ENCODE measurements at regions not wholly inside any gene's neighbourhood (a gene's known extent, or its start where the extent isn't known, plus 50 kb on each side); places are given as distances from the start of the nearest gene placed in this dataset.

- no peak overlapping the region for H3K27ac ChIP-seq (ENCODE audit: low read depth, low read length, severe bottlenecking)
- 80% methylated on average over 1 of the region's 1 CpG; no CpG with 5 or more reads in 1 of the 2 experiments for WGBS, 2 experiments (ENCODE audit: insufficient coverage in 2 of 2)
These were observed 565.4 kb downstream of the LMO4 start for GRCh38 chr1:87894062-87894461.

GRCh38 chr1:87897481-87897880 is 568.8 kb downstream of the LMO4 start:
- Histone ChIP-seq H3K4me1 (ENCODE audit: control insufficient read depth, insufficient read depth, low read length, poor library complexity, severe bottlenecking) (no peaks in the 10 kb centered on the region), H3K27ac (ENCODE audit: low read depth, low read length, severe bottlenecking) (no peak overlapping the region), H3K36me3 (ENCODE audit: control insufficient read depth, insufficient read depth, low read length) (no peaks in the 10 kb centered on the region), H3K4me3 (ENCODE audit: extremely low read depth, insufficient read depth, low read length, poor library complexity, severe bottlenecking) (no peak overlapping the region), H3K9me3 (ENCODE audit: control insufficient read depth, low read length) (no peaks in the 10 kb centered on the region)
- no CpG with 5 or more reads among the region's 1 CpG for WGBS, 2 experiments (ENCODE audit: insufficient coverage in 2 of 2)

More at GRCh38 chr1:87894062-87894461, 565.4 kb downstream of the LMO4 start:
- Histone ChIP-seq H3K4me1 (ENCODE audit: control insufficient read depth, insufficient read depth, low read length, poor library complexity, severe bottlenecking) (no peaks in the 10 kb centered on the region), H3K36me3 (ENCODE audit: control insufficient read depth, insufficient read depth, low read length) (no peaks in the 10 kb centered on the region), H3K9me3 (ENCODE audit: control insufficient read depth, low read length) (no peaks in the 10 kb centered on the region), H3K4me3 (ENCODE audit: extremely low read depth, insufficient read depth, low read length, poor library complexity, severe bottlenecking) (no peak overlapping the region)

- Histone ChIP-seq H3K36me3 (ENCODE audit: control insufficient read depth, insufficient read depth, low read length) (no peaks in the 10 kb centered on the region), H3K4me1 (ENCODE audit: control insufficient read depth, insufficient read depth, low read length, poor library complexity, severe bottlenecking) (no peaks in the 10 kb centered on the region), H3K27ac (ENCODE audit: low read depth, low read length, severe bottlenecking) (no peak overlapping the region), H3K4me3 (ENCODE audit: extremely low read depth, insufficient read depth, low read length, poor library complexity, severe bottlenecking) (no peak overlapping the region), H3K9me3 (ENCODE audit: control insufficient read depth, low read length) (no peaks in the 10 kb centered on the region)
- WGBS, 2 experiments (ENCODE audit: insufficient coverage in 2 of 2): 80% methylated on average over 3 of the region's 4 CpGs; no CpG with 5 or more reads in 1 of the 2 experiments
These were observed 569.8 kb downstream of the LMO4 start for GRCh38 chr1:87898431-87898830.

- no peaks in the 10 kb centered on the region for H3K36me3 ChIP-seq (ENCODE audit: control insufficient read depth, insufficient read depth, low read length)
- no peak overlapping the region for H3K4me3 ChIP-seq (ENCODE audit: extremely low read depth, insufficient read depth, low read length, poor library complexity, severe bottlenecking)
- no peak overlapping the region for H3K27ac ChIP-seq (ENCODE audit: low read depth, low read length, severe bottlenecking)
- H3K9me3 ChIP-seq (ENCODE audit: control insufficient read depth, low read length): no peaks in the 10 kb centered on the region
- WGBS, 2 experiments (ENCODE audit: insufficient coverage in 2 of 2): no CpG with 5 or more reads among the region's 2 CpGs
- no peaks in the 10 kb centered on the region for H3K4me1 ChIP-seq (ENCODE audit: control insufficient read depth, insufficient read depth, low read length, poor library complexity, severe bottlenecking)
These were observed 570.3 kb downstream of the LMO4 start for GRCh38 chr1:87899017-87899416.

GRCh38 chr1:87899746-87900145 is 571.1 kb downstream of the LMO4 start:
- no peaks in the 10 kb centered on the region for H3K36me3 ChIP-seq (ENCODE audit: control insufficient read depth, insufficient read depth, low read length)
- WGBS, 2 experiments (ENCODE audit: insufficient coverage in 2 of 2): 92 to 100% methylated on average over 1 to 2 of the region's 3 CpGs
- no peaks in the 10 kb centered on the region for H3K9me3 ChIP-seq (ENCODE audit: control insufficient read depth, low read length)
- no peak overlapping the region for H3K4me3 ChIP-seq (ENCODE audit: extremely low read depth, insufficient read depth, low read length, poor library complexity, severe bottlenecking)
- H3K4me1 ChIP-seq (ENCODE audit: control insufficient read depth, insufficient read depth, low read length, poor library complexity, severe bottlenecking): no peaks in the 10 kb centered on the region
- H3K27ac ChIP-seq (ENCODE audit: low read depth, low read length, severe bottlenecking): no peak overlapping the region

GRCh38 chr1:87902830-87903229 is 574.1 kb downstream of the LMO4 start:
- no peaks in the 10 kb centered on the region for H3K9me3 ChIP-seq (ENCODE audit: control insufficient read depth, low read length)

GRCh38 chr1:87903242-87903641 is 574.6 kb downstream of the LMO4 start:
- H3K4me3 ChIP-seq (ENCODE audit: extremely low read depth, insufficient read depth, low read length, poor library complexity, severe bottlenecking): no peak overlapping the region

More at GRCh38 chr1:87902830-87903229, 574.1 kb downstream of the LMO4 start:
- Histone ChIP-seq H3K27ac (ENCODE audit: low read depth, low read length, severe bottlenecking) (peak overlapping the region; percentile 11), H3K4me3 (ENCODE audit: extremely low read depth, insufficient read depth, low read length, poor library complexity, severe bottlenecking) (no peak overlapping the region), H3K4me1 (ENCODE audit: control insufficient read depth, insufficient read depth, low read length, poor library complexity, severe bottlenecking) (no peaks in the 10 kb centered on the region), H3K36me3 (ENCODE audit: control insufficient read depth, insufficient read depth, low read length) (no peaks in the 10 kb centered on the region)
- 79% methylated on average over 4 of the region's 4 CpGs; no CpG with 5 or more reads in 1 of the 2 experiments for WGBS, 2 experiments (ENCODE audit: insufficient coverage in 2 of 2)

GRCh38 chr1:87904651-87905050 is 576.0 kb downstream of the LMO4 start:
- no peaks in the 10 kb centered on the region for H3K36me3 ChIP-seq (ENCODE audit: control insufficient read depth, insufficient read depth, low read length)
- no peak overlapping the region for H3K4me3 ChIP-seq (ENCODE audit: extremely low read depth, insufficient read depth, low read length, poor library complexity, severe bottlenecking)
- no peaks in the 10 kb centered on the region for H3K4me1 ChIP-seq (ENCODE audit: control insufficient read depth, insufficient read depth, low read length, poor library complexity, severe bottlenecking)
- no peaks in the 10 kb centered on the region for H3K9me3 ChIP-seq (ENCODE audit: control insufficient read depth, low read length)
- no peak overlapping the region for H3K27ac ChIP-seq (ENCODE audit: low read depth, low read length, severe bottlenecking)

More at GRCh38 chr1:87903242-87903641, 574.6 kb downstream of the LMO4 start:
- peak overlapping the region; percentile 11 for H3K27ac ChIP-seq (ENCODE audit: low read depth, low read length, severe bottlenecking)
- no peaks in the 10 kb centered on the region for H3K9me3 ChIP-seq (ENCODE audit: control insufficient read depth, low read length)
- no peaks in the 10 kb centered on the region for H3K4me1 ChIP-seq (ENCODE audit: control insufficient read depth, insufficient read depth, low read length, poor library complexity, severe bottlenecking)
- H3K36me3 ChIP-seq (ENCODE audit: control insufficient read depth, insufficient read depth, low read length): no peaks in the 10 kb centered on the region

- Histone ChIP-seq H3K27ac (ENCODE audit: low read depth, low read length, severe bottlenecking) (no peak overlapping the region), H3K4me1 (ENCODE audit: control insufficient read depth, insufficient read depth, low read length, poor library complexity, severe bottlenecking) (no peaks in the 10 kb centered on the region), H3K4me3 (ENCODE audit: extremely low read depth, insufficient read depth, low read length, poor library complexity, severe bottlenecking) (no peak overlapping the region), H3K36me3 (ENCODE audit: control insufficient read depth, insufficient read depth, low read length) (no peaks in the 10 kb centered on the region), H3K9me3 (ENCODE audit: control insufficient read depth, low read length) (no peaks in the 10 kb centered on the region)
- 91% methylated on average over 2 to 4 of the region's 4 CpGs for WGBS, 2 experiments (ENCODE audit: insufficient coverage in 2 of 2)
These were observed 577.0 kb downstream of the LMO4 start for GRCh38 chr1:87905651-87906050.

GRCh38 chr1:87906078-87906477 is 577.4 kb downstream of the LMO4 start:
- Histone ChIP-seq H3K9me3 (ENCODE audit: control insufficient read depth, low read length) (no peaks in the 10 kb centered on the region), H3K36me3 (ENCODE audit: control insufficient read depth, insufficient read depth, low read length) (no peaks in the 10 kb centered on the region), H3K4me1 (ENCODE audit: control insufficient read depth, insufficient read depth, low read length, poor library complexity, severe bottlenecking) (no peaks in the 10 kb centered on the region), H3K4me3 (ENCODE audit: extremely low read depth, insufficient read depth, low read length, poor library complexity, severe bottlenecking) (no peak overlapping the region), H3K27ac (ENCODE audit: low read depth, low read length, severe bottlenecking) (no peak overlapping the region)
- WGBS, 2 experiments (ENCODE audit: insufficient coverage in 2 of 2): 89 to 100% methylated on average over 3 of the region's 3 CpGs

GRCh38 chr1:87913361-87913760 is 584.7 kb downstream of the LMO4 start:
- no peak overlapping the region for H3K27ac ChIP-seq (ENCODE audit: low read depth, low read length, severe bottlenecking)
- no peak overlapping the region for H3K4me3 ChIP-seq (ENCODE audit: extremely low read depth, insufficient read depth, low read length, poor library complexity, severe bottlenecking)
- no peaks in the 10 kb centered on the region for H3K9me3 ChIP-seq (ENCODE audit: control insufficient read depth, low read length)
- 100% methylated on average over 1 of the region's 1 CpG; no CpG with 5 or more reads in 1 of the 2 experiments for WGBS, 2 experiments (ENCODE audit: insufficient coverage in 2 of 2)
- H3K4me1 ChIP-seq (ENCODE audit: control insufficient read depth, insufficient read depth, low read length, poor library complexity, severe bottlenecking): no peaks in the 10 kb centered on the region
- H3K36me3 ChIP-seq (ENCODE audit: control insufficient read depth, insufficient read depth, low read length): no peaks in the 10 kb centered on the region

Measured in mesodermal cell (in vitro differentiated cells).